Vagina (tissue), 2 donors: ENCODE measurements at regions not wholly inside any gene's neighbourhood (a gene's known extent, or its start where the extent isn't known, plus 50 kb on each side); places are given as distances from the start of the nearest gene placed in this dataset.

Experiments used
- DNase-seq, 2 donors: peaks; one replicate each; pipeline ENCODE4 v3.0.0-alpha.2; 2017; ENCODE audit errors: extremely low spot score in 2 of 2
- H3K27ac ChIP-seq: fragments of 200-600 bp; sonication (generic); one replicate; pipeline ENCODE4 v1.5.1; 2019
- H3K27me3 ChIP-seq: fragments of 200-600 bp; sonication (generic); one replicate; pipeline ENCODE4 v1.5.1; 2019
- H3K36me3 ChIP-seq, 2 donors: fragments of 200-600 bp; sonication (generic); one replicate each; pipeline ENCODE4 v1.5.1; 2017 to 2019
- H3K4me1 ChIP-seq: fragments of 200-600 bp; sonication (generic); one replicate; pipeline ENCODE4 v1.5.1; 2019
- H3K4me3 ChIP-seq, 2 donors: fragments of 200-600 bp; sonication (generic); 1 replicate in 1 of 2; 2 replicates in 1 of 2; pipeline ENCODE4 v1.5.1; 2016 to 2019
- H3K9me3 ChIP-seq: fragments of 200-600 bp; sonication (generic); one replicate; pipeline ENCODE4 v1.5.1; 2019
- POLR2A ChIP-seq, 2 donors: fragments of 450-650 bp; IDR thresholded peaks; one replicate each; pipeline ENCODE4 v1.6.1; 2017; ENCODE audit warnings: antibody characterized with exemption in 2 of 2, mild to moderate bottlenecking in 2 of 2, moderate library complexity in 2 of 2
- POLR2AphosphoS5 ChIP-seq, 2 donors: sonication (generic); formaldehyde crosslinking; IDR thresholded peaks; one replicate each; pipeline ENCODE4 v1.9.0; 2017; ENCODE audit warnings: antibody characterized with exemption in 2 of 2, mild to moderate bottlenecking in 2 of 2, low read depth in 1 of 2; ENCODE audit not compliant: insufficient read depth in 1 of 2
- intact Hi-C: fragments of 100-400 bp; cut with DNase I; formaldehyde crosslinking; loops from one replicate; pipeline ENCODE4 v1.15.1; 2023
- TF ChIP-seq, protein P1 (sequence below), 3 experiments: fragments of 450-650 bp in 2 of 3; fragments of 200-600 bp in 1 of 3; sonication (generic) in 1 of 3; IDR thresholded peaks; one replicate each; pipeline ENCODE4 v1.5.1; 2017 to 2019; ENCODE audit warnings: antibody characterized with exemption in 3 of 3, mild to moderate bottlenecking in 2 of 3, moderate library complexity in 2 of 3

DNA sequence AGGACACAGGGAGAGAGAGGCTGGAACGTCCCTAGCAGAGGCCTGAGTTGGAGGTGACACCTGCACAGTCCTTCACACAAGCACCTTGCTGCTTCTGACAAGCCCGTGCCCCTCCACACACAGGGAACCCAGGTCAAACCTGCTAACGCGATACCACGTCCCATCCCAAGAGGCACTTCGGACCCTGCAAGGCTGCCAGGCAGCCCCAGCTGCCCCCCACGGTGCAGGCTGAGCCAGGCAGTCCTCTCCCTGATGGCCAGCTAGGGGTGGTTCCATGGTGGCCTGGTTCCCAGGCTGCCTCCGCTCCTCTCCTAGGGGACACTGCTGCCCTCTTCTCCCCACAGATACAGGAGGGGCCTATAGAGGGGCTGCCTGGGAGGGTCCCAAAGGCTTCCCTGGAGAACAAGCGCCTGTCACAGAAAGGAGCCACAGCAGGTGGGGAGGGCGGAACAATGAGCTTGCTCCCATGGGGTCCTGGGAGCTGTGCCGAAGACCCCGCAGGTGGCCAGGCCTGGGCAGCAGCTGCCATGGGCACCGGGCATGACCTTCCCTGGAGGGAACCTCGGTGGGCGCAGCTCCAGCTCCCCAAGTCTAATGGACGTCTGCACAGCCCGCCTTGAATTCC, 434.2 kb upstream of the MYT1L start:
- Histone ChIP-seq H3K27me3 (no peaks in the 10 kb centered on the region), H3K27ac (no peak overlapping the region), H3K4me1 (peaks cover 29% of the 10 kb centered on the region), H3K36me3 (no peaks in the 10 kb centered on the region), H3K9me3 (no peaks in the 10 kb centered on the region), H3K4me3 (no peak overlapping the region)
- no peak for DNase-seq
- intact Hi-C loops = no loop called here
- TF ChIP-seq POLR2A (IDR thresholded peaks at IDR 0.05) = no peak
- no peak for TF ChIP-seq POLR2AphosphoS5 (IDR thresholded peaks at IDR 0.05; ENCODE audit: insufficient read depth in 1 of 2, low read depth in 1 of 2)
- TF ChIP-seq, protein P1, sequence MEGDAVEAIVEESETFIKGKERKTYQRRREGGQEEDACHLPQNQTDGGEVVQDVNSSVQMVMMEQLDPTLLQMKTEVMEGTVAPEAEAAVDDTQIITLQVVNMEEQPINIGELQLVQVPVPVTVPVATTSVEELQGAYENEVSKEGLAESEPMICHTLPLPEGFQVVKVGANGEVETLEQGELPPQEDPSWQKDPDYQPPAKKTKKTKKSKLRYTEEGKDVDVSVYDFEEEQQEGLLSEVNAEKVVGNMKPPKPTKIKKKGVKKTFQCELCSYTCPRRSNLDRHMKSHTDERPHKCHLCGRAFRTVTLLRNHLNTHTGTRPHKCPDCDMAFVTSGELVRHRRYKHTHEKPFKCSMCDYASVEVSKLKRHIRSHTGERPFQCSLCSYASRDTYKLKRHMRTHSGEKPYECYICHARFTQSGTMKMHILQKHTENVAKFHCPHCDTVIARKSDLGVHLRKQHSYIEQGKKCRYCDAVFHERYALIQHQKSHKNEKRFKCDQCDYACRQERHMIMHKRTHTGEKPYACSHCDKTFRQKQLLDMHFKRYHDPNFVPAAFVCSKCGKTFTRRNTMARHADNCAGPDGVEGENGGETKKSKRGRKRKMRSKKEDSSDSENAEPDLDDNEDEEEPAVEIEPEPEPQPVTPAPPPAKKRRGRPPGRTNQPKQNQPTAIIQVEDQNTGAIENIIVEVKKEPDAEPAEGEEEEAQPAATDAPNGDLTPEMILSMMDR (IDR thresholded peaks at IDR 0.05) = no peak

DNA sequence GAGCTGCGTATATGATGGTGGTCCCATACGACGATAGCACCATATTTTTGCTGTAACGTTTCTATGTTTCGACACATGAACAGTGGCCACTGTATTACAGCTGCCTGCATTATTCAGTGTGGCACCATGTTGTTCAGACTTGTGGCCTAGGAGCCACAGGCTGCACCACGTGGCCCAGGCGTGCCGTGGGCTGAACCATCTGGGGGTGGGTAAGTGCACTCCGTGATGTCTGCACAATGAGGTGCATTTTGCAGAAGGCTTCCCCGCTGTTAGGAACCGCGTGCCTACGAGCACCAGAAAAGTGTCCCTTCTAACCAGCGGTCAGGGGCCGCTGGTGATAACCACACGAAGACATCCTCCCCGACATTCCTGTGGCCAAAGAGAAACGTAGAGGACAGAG, 433.7 kb upstream of the MYT1L start:
- Histone ChIP-seq H3K27me3 (no peaks in the 10 kb centered on the region), H3K36me3 (no peaks in the 10 kb centered on the region), H3K4me1 (peaks cover 25% of the 10 kb centered on the region), H3K27ac (no peak overlapping the region), H3K9me3 (no peaks in the 10 kb centered on the region), H3K4me3 (no peak overlapping the region)
- DNase-seq = no peak
- intact Hi-C loops = no loop called here
- TF ChIP-seq, protein P1 (IDR thresholded peaks at IDR 0.05) = no peak
- TF ChIP-seq POLR2AphosphoS5 (IDR thresholded peaks at IDR 0.05; ENCODE audit: insufficient read depth in 1 of 2, low read depth in 1 of 2) = no peak
- TF ChIP-seq POLR2A (IDR thresholded peaks at IDR 0.05) = no peak

DNA sequence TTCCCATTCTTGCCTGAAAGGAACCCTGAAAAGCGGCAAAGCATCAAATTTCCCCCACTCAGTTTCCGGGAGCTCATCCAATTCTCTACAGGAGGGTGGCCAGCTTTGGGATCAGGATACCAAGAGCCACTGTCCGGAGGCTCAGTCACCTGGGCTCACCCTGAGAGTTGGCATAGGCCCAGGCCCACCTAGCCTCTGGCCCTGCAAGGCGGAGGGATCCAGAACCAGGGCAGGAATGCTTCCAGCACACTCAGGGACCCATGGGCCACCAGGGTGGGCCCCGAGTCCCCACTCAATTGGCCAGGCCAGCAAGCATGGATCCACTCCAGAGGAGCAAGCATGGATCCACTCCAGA, 432.9 kb upstream of the MYT1L start:
- H3K4me1 ChIP-seq = peaks cover 18% of the 10 kb centered on the region
- no peak for DNase-seq
- H3K27me3 ChIP-seq = no peaks in the 10 kb centered on the region
- H3K27ac ChIP-seq = no peak overlapping the region
- H3K9me3 ChIP-seq = no peaks in the 10 kb centered on the region
- intact Hi-C loops = no loop called here
- no peaks in the 10 kb centered on the region for H3K36me3 ChIP-seq
- TF ChIP-seq, protein P1 (IDR thresholded peaks at IDR 0.05) = no peak
- TF ChIP-seq POLR2AphosphoS5 (IDR thresholded peaks at IDR 0.05; ENCODE audit: insufficient read depth in 1 of 2, low read depth in 1 of 2) (no peak), POLR2A (IDR thresholded peaks at IDR 0.05) (no peak)
- H3K4me3 ChIP-seq = no peak overlapping the region

DNA sequence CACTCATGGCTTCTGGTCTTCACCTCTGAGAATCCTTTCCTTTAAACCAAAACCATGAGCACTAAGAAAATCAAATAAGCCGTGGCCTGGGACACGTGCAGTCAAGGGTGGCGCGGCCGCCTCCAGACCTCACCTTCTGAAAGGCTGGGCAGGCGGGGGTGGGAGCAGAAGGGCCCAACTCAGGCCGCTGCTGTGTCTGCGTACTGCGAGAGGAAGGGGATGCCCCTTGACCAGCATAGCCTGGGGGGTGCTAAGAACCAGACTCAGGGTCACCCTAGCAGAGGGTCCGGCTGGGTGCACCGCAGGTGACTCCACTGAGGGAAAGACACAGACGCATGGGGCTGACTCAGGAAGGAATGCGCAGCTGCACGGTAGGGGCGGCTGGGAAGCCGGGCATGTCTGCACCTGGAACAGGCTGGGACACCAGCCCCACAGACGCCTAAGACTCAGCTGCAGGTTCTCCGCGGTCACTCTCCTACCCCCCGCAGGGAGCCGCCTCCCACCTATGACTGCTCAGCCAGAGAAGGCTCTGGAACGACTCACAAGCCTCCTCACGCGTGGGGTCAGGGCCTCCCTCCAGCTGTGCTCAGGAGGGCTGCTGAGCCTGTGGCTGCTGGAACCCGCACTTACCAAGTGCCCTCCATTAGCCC, 432.4 kb upstream of the MYT1L start:
- Histone ChIP-seq H3K4me3 (no peak overlapping the region), H3K9me3 (no peaks in the 10 kb centered on the region), H3K27me3 (no peaks in the 10 kb centered on the region), H3K36me3 (no peaks in the 10 kb centered on the region), H3K4me1 (peaks cover 18% of the 10 kb centered on the region), H3K27ac (no peak overlapping the region)
- TF ChIP-seq POLR2A (IDR thresholded peaks at IDR 0.05) (no peak), POLR2AphosphoS5 (IDR thresholded peaks at IDR 0.05; ENCODE audit: insufficient read depth in 1 of 2, low read depth in 1 of 2) (no peak)
- TF ChIP-seq, protein P1 (IDR thresholded peaks at IDR 0.05) = no peak
- no peak for DNase-seq
- intact Hi-C loops = no loop called here

DNA sequence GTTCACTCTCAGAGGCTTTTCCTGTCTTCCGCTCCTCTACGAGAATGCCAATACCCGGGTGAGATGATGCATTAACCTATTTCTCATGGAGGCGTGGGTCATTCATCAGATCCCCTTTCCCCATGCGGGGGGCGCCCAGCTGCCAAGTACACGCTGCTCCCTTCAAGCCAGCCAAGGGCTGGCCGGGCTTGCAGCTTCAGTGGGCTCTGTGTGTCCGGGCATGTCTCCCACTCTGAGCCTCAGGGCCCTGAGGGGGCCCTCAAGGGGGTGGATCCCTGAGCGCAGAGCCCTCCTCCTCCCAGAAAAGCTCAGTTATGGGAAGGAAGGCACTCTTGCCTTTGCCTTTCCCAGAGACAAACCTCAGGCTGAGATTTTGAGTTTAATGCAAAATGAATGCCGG, 431.8 kb upstream of the MYT1L start:
- intact Hi-C loops = no loop called here
- no peak overlapping the region for H3K4me3 ChIP-seq
- H3K9me3 ChIP-seq = no peaks in the 10 kb centered on the region
- H3K36me3 ChIP-seq = no peaks in the 10 kb centered on the region
- H3K27ac ChIP-seq = no peak overlapping the region
- TF ChIP-seq POLR2AphosphoS5 (IDR thresholded peaks at IDR 0.05; ENCODE audit: insufficient read depth in 1 of 2, low read depth in 1 of 2) = no peak
- TF ChIP-seq, protein P1 (IDR thresholded peaks at IDR 0.05) = no peak
- TF ChIP-seq POLR2A (IDR thresholded peaks at IDR 0.05) = no peak
- no peak for DNase-seq
- no peaks in the 10 kb centered on the region for H3K27me3 ChIP-seq
- H3K4me1 ChIP-seq = peaks cover 18% of the 10 kb centered on the region
